NCI-H82 treated with DMSO at 0.1 percent for 48 hours (cell line): ENCODE measurements at regions not wholly inside any gene's neighbourhood (a gene's known extent, or its start where the extent isn't known, plus 50 kb on each side); places are given as distances from the start of the nearest gene placed in this dataset.
A peak's percentile ranks its signal among the peaks of the same experiment; 100 is the strongest.

Source experiments
- DNase-seq: peaks from one replicate; lab custom pipeline; 2025; ENCODE audit not compliant: unreplicated experiment; lab: John Stamatoyannopoulos, UW

DNA sequence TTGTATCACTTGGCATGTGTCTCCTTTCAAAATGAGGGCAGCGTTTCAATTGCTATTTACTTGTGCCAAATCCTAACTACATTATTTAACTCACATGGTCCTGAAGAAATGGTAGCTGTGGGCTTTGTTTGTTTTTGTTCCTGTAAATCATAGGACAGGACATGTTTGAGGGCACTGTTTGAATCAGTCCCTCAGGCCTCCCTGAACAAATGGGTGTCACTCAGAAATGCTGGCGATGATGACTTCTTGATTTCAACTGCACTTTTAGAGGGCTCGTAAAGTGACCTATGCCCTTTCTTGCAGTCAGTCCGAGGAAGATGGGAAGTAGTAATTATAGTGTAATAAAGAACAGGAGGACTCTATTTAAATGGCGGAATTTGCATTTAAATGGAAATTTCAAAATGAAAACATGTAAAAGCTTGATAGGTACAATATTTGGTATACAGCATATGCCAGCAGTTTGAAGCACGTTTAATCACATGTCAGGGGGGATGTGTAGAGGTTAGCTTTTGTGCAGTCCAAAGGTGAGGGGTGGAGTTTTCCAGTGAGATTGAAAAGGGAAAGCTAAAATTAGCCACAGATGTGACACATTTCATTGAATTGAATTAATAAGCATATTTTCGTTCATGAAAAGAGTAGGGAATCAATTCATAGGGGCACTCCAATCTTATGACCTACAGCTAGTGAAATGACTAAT lies 1958.7 kb upstream of the IGFBP7 start:
- DNase-seq: no peak

DNA sequence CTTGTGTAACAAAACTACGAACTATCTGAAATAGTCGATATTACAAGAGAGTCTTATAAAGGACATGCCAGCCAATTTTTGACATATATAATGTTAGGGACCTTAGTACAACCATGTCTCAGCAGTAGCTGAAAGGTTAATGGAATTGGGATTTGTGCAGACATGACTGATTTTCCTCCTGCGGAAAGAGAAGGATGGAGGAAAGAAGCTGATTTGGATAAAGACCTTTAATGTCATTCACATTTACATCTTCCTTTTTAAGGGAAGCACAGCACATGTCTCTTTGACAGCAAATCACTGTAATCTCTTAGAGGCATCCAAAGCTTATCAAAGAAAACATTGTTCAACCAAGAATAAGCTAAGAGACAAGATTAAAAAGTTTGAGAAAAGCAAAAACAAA lies 1976.2 kb upstream of the IGFBP7 start:
- DNase-seq: no peak

DNA sequence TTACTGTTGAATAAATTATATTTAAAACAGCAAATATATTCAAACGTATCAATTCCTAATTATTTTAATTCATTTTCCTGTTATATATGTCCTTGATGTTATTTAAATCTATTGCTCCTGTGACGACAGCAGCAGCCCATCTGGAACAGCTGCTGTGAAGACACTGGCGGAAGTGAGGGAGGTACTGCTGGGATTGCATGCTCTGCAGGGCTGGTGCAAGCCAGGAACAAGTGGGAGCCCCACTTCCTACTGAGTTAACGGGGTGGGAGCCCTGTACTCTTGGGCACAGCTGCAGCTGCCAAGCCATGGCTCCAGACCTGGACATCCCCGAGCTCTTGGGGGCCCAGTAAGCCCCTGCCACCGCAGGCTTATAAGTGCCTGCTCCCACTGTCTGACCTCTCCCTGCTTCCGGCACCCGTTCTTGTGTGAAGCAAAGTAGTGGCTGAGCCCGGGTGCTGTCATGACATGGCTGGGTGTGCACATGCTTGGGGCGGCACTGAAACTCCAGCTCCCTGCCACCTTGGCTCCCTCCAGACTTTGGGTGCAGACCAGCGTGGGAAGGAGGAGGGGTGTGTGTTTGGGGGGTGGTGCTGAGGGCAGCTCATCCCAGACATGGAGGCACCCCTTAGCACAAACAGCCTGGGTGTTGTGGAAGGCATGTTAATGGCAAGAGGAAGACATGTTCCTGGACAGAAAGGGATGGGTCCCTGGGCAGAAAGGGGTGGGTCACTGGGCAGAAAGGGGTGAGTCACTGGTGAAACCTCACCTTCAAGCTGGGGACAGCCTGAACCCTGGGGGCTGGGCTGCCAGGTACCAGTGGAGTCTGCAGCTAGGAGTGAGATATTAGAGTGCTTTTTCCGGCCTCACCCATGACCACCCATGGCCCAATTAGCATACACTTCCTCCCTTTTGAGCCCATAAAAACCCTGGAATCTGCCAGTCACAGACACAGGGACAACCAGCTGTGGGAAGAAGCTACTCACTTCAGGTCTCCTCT lies 1981.3 kb upstream of the IGFBP7 start:
- no peak for DNase-seq

DNA sequence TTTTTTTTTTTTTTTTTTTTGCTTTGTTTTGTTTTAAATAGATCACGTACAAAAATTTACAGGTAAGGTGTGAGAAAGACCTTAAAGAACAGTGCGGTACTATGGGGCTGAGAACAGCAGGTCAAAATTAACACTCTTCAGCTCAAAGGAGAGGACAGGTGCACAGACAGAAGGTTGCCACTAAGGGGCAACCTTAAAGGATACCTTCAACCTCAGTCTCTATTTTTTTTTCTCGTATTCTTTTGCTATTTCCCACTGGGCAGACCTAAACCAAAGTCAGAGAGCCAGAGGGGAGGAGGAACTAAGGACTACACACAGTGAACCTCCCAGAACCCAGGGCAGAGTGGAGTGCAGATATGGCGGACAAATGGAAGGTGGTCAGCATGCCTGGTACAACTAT lies 1984.3 kb upstream of the IGFBP7 start:
- peak; percentile 68 for DNase-seq

DNA sequence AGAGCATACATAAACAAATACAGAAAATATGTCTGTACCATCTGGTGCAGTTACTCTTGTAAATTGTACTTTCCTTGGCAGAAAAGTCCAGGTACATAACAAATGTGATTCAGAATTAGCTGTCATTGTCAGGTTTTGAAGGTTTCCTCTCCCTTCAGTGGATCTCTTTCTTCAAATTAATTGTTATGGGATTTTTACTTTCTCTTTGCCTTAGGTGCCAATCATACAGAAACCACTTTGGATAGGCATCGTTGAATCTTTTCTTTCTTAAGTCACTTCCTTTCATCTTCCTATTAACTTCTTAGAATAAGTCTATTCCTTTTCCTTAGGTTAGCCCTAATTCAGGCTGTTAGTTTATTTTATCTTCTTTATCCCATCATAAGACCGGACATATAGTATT lies 1992.1 kb upstream of the IGFBP7 start:
- no peak for DNase-seq

DNA sequence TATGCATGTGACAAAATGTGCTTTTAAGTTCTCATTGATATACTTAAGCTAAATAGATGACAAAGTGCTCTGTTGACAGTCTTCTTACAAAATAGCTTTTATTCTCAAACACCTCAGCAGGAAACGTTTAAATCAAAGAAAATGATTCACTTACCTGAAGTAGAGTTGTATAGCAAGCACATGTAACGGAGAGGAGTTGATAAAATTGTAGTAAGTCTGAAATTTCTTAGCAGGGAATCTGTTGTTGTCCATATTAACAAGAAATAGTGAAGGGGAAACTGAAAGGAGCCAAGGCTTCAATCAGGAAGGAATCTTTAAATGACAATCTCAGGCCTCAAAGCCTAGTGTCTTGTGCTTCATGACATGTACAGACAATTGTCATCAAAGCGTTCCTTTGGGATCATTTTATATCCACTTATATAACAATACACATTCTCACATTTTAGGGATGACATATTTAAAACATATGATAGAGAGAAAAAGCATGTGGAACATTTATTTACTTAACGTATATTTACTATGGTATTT lies 2010.2 kb upstream of the IGFBP7 start:
- no peak for DNase-seq

DNA sequence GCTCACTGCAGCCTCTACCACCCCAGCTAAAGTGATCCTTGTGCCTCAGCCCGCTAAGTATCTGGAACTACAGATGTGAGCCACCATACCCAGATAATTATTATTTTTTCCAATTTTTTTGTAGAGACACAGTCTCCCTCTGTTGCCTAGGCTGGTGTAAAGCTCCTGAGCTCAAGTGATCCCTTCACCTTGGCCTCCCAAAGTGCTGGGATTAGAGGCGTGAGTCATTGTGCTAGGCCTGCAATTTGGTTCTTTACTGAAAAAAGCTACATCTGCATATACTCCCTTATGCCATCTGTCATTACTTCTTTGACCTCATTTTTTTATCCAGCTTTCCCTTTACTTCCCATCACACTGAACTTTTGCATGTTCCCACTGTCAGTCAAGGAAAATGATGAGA lies 2012.4 kb upstream of the IGFBP7 start:
- peak; percentile 8 for DNase-seq

DNA sequence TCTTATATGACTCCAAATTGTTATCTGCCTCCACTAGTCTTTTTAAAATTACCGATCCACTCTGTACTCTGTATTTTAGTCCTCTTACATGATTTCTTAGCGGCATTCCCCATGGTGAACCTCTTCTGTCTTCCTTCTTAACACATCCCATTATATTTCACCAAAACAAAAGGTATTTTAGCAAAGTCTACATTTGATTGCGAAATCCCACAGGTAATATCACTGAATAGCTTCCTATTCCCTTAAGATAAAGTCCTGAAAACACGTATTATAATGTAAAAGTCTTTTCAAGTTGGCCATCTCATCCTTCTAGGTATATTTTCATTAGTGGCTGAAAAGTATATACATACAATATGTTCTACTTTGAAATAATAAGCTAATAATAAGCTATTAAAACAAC lies 2016.0 kb upstream of the IGFBP7 start:
- DNase-seq: no peak

DNA sequence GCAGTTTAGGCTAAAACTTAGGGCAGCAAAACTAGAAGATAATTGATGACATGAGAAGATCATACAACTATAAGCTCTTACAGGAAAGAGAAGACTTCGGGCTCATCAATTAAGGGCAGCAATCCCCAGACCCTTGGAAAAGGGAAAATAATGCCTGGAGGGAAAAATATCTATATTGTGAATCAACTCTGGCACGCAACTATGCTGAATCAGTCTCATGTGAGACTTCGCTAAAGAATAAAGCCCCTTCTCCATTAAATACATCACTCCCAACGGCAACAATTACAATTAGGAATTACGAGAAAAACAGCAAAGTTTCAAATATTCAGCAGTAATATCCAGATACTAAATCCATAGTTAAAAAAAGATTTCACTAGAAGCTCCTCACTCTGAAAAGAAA lies 2016.8 kb upstream of the IGFBP7 start:
- no peak for DNase-seq

DNA sequence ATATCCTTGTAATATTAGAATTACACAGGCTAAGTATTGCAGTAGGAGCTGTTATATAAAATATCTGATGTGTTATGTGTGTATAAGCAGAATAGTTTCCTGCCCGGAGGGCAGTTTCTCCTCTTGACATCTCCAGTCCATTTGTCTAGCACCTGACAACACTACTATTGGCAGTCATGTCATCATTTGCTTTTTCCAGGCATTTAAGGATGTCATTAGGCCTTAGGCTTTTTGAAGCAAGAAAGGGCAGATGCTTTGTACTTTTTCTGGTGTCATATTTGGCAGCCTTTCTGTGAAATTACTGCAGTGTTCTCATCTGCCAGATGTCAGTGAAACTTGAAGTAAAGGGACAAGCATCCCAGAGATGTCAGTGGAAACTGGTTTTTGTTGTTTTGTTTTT lies 2017.6 kb upstream of the IGFBP7 start:
- no peak for DNase-seq

DNA sequence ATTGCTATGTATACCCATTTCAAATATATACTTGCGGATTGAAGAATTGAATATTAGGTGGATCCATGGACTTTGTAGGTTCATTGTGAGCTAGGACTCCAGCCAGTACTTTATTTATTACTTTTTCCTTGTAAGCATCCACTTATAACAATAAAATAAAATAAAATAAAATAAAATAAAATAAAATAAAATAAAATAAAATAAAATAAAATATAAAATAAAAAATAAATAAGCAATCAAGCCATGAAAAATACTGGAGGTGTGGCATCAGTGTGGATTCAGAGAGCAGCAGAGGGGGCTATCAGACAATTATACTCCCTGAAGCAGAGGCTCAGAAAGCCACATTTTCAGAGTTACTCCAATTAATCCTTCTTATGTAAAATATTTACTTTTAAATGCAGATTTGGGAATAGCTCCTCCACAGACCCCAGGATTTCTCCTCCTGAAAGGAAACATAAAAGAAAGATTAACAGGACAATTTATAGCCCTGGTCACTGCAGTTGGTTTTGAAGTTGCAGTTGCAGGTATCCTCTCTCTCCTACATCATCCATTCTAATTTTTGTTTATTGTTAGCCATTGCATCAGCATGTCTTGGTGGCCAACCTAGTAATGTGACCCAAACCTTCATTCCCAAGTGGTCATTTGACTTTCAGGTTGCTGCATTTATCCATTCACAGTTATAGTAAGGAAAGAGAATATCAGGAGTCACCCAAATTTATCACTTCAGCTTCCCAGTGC lies 2025.2 kb upstream of the IGFBP7 start:
- DNase-seq: no peak

DNA sequence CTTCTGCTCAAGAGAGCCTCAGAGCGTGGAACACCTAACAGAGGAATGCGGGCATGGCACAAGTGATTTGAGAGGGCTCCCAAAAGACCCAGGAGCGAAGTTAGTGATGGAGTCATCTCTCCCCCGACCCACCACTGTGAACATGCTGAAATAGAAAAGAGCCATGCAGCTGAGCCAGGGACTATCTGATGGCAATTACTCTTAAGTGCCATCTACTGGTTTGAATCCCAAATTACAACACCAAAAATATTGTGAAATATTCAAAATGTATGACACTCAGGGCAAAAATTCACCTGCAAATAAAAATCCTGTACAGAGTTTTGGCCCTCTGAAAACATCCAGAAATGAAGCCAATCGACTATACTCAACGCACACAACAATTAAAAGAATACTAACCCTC lies 2038.9 kb upstream of the ADGRL3 start:
- DNase-seq: no peak

DNA sequence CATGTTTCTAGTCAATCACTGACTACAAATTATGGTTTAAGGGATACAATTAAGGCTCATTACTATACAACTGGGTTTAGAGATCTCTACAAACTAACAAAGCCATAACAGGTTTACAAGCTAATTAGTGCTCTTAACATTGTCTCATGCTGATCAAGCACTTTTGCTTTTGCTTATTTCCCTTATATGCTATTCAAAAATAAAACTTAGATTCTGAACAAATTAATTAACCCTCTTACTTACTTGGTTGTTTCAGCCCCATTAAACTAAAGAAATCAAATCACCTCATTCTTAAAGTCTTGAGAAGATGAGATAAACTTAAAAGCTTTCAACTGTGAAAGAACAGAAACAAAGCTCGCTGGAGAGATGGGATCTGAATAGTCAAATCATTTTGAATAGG lies 2024.5 kb upstream of the ADGRL3 start:
- no peak for DNase-seq

DNA sequence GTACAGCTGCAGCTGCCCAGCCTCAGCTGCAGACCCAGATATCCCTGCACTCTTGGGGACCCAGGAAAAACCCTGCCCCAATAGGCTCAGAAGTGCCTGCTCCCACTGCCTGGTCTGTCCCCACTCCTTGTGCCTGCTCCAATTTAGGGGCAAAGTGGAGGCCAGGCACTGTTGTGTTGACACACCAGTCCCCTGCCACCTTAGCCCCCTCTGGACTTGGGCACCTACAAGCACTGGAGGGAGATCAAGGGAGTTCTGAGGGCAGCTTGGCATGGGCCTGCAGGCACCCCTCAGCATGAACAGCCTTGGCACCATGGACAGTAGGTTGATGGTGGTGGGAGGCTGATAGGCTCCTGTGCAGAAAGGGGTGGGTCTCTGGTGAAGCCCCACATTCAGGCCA lies 2020.8 kb upstream of the ADGRL3 start:
- no peak for DNase-seq

DNA sequence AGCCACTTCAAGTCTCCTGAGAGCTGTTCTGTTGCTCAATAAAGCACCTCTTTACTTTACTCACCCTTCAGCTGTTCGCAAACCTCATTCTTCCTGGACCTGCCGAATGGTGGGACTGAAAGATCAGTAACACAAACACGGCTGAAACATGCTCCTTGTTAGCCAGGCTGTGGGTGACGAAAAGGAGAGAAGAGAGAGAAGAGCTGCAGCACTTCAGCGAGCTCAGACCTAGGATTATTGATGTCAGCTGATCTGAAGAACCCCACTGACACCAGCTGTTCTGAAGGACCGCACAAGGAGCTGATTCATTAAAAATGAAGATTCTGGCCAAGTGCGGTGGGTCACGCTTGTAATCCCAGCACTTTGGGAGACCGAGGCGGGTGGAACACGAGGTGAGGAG lies 2020.0 kb upstream of the ADGRL3 start:
- no peak for DNase-seq

DNA sequence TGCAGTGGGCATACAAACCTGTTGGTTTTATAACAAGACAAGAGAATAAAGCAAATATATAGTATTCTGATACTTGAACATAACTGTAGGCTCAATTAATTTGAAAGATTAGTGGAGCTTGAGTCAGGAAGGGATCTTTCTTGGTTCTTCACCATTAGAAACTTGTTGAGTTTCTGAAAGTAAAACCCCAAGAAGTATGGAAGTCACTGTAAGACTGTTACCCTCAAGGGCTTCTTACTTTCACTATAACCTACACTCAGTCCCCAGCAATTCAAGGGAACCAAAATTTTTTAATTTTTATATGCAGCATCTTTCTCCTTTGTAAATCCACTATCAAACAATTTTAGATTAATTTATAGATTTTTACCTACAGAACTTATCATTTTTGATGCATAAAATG lies 2019.2 kb upstream of the ADGRL3 start:
- DNase-seq: no peak

DNA sequence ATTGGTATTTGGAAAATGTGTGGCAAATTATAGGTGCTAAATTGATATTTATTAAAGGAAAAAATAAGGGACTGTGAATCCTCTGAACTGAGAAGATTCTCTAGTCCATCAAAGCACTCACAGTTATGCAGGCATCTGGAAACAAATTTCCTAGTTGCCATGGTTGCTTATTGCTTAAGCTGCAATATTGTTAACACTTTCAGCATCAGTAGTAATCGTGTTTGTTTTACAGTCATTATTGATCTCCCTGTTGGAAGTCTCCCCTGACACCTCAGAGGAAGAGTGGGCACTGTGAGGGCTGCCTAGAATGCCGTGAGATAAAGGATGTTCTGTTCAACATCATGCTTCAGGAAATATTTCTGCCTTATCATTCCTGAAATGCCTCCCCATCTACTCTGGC lies 2004.3 kb upstream of the ADGRL3 start:
- no peak for DNase-seq

DNA sequence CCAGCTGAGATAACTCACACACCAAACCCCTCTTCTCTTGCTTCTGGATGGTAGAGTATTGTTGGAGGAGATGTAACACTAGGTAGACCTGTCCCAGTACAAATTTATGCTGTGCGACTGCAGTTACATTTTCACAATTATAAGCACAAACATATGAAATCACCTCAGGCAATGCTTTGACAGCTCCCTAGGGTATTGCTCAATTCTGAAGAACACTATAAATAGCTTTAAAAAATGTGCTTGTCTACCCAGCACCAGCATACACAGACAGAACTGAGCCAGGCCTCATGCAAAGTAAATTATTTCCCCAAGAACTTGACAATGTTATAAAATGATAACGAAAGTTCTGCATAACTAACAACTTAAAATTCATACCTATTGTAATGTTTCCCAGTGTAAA lies 1999.1 kb upstream of the ADGRL3 start:
- no peak for DNase-seq

DNA sequence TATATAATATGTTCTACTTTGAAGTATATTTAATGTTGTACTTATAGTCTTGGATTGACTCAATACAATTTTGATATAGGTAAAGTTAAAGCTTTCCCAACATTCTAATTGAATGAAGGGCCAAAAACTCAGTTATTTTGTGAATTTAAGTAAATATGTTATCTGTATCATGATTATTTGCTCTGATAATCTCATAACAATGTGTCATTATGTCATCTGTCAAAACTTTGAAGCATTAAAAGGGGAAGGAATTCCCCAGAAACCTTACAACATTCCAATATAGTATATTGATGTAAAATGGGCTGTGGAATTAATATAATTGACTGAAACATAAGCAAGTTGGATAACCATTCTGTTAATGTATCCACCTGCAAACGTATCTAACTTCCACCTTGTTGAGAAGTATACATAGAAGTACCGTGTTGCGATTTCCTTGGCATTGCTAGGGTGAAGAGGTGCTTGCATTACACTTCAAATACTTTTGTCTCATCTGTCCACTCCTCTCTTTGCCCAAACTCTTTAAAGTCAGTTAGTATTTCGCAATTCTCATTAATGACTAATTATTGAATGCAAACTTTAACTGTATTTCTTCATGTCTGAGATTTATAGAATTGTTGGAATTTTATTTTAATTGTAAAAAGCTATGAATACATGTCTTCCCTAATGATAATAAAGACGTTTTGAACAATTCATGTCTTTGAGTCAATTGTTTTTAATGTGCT lies 1982.1 kb upstream of the ADGRL3 start:
- no peak for DNase-seq

DNA sequence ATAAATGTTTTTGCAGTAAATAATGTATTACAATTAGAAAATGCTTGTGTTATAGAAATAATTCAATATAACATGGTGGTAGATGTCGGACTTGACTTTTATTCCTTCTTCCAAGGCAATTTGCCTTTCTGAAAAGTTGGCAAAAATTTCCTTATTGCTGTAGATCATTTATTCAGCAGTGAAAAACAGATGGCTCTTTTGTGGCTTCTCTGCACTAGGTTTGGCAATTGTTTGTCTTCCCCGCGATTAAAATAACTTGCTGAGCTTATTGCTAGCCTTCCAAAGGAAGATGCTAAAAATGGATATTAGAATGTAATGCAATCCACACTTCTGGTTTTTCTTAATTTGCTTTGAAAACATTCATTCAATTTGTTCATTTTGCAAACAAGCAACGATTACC lies 1977.9 kb upstream of the ADGRL3 start:
- DNase-seq: no peak
